HG03280 (cell line): ENCODE measurements at regions not wholly inside any gene's neighbourhood (a gene's known extent, or its start where the extent isn't known, plus 50 kb on each side); places are given as distances from the start of the nearest gene placed in this dataset.

Source experiments
- ATAC-seq: cut with Tn5 transposase; IDR thresholded peaks from one replicate; pipeline ENCODE4 v1.9.1; 2021; ENCODE audit warnings: mild to moderate bottlenecking, moderate library complexity; ENCODE audit not compliant: unreplicated experiment

DNA sequence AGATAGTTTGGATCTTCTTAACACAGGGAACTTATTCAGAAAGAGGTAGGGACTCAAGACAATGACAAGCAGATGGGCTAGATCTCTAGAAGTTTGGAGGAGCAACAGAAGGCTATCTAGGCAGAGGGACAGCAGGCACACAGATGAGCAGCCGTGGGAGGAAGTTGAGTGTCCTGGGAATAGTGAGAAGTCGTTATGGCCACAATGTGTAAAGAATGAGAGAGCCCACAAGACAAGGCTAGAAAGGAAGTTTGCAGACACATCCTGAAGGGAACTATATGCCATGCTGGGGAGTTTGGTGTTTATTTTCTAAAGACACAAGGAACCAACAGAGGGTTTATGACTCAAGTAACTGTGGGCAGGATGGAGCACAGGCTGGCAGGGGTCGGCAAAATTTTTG lies 160.6 kb downstream of the PALM2AKAP2 start:
- no peak for ATAC-seq

DNA sequence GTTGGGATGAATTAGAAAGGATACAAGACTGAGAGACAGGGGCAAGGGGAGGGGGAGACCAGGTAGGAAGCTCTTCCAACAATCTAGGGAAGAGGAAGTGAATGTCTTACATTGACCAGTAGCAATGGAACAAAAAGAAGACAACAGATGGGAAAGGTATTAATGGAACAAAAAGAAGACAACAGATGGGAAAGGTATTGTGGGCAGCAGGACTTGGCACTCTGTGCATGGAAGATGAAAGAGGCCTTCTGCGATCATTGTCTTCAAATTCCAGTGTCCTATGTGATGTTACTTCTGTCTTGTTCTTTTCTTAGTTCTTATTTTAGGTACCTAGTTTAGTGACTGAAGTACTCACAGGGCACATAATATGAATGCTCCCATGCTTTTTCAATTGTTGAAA lies 161.8 kb downstream of the PALM2AKAP2 start:
- no peak for ATAC-seq

DNA sequence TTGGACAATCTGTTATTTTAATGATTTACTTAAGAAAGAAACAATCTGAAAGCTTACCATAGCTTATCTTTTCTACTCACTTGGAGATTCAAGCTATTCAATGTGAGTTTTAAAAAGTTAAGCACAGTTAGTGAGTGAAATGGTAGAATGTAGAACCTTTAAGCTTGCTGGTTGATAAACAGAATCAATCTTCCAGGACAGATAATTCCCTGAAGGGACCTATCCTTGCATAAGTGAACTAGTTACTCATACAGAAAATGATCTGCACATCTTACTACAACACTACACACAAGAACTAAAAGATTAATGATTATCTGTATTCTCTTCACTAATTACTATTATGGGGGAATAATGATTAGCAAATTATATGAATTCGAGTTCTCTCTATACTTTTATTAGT lies 165.6 kb downstream of the PALM2AKAP2 start:
- no peak for ATAC-seq

DNA sequence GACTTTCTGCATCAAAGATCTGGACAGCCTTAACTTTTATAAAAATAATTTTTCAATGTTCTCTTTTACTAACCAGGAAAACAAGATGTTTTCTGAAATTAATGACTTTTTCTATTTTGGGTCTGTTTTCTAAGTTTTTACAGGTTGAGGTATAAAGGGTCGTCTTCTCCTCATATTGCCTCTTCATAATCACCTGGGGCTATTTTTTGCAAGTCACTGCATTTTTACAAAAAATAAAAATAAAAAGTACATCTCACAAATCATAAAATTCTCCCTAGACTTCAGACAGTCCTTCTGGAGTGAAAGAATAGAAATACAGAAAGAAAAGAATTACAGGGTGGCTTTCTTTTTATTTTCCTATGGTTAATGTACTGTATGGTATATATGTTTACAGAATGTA lies 168.5 kb downstream of the PALM2AKAP2 start:
- no peak for ATAC-seq

DNA sequence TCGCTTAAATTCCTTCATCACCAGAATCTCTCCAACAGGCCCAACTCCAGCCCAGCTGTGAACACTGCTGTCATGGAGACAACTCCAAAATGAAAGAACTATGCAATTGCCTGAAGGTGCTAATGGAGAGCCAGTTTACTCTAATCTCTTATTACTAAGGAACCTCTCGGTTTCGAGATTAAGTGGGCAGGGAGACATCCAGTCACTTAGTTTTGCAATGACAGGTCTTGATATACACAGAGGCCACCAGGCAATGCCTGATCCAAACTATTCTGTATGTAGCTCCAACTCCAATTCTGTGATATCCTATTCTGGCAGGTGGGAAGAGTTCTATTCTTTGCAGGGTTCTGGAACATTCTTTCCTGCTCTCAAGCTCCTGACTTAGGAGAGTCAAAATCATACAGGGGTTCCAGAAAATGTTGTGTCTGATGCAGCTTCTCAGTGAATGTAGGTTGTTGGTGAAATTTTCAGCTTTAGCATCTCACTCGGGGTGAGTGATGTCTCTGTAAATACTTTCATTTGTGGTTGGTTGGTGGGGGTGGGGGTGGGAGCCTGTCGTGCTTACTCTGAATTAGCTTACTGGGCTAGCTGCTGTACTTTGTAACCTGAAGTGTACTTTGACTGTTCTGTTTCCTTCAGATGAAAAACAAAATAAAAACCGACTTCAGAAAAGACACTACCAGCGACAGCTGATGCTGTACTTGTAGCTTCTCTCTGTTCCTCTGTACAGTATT lies 170.9 kb downstream of the PALM2AKAP2 start:
- peak; percentile 39 for ATAC-seq

DNA sequence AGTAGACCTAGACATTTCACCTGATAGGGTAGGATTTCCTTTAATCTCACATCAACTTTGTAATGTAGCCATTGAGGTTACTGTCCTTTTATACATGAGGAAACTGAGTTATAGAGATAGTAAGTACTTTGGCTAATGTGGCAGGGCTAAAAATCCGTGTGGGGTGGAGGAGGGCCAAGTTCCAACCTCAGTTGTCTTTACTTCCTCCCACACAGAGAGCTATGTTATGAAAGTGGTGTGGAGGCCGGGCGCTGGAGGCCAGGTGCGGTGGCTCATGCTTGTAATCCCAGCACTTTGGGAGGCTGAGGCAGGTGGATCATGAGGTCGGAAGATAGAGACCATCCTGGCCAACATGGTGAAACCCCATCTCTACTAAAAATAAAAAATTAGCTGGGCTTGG lies 173.3 kb downstream of the PALM2AKAP2 start:
- ATAC-seq: no peak

DNA sequence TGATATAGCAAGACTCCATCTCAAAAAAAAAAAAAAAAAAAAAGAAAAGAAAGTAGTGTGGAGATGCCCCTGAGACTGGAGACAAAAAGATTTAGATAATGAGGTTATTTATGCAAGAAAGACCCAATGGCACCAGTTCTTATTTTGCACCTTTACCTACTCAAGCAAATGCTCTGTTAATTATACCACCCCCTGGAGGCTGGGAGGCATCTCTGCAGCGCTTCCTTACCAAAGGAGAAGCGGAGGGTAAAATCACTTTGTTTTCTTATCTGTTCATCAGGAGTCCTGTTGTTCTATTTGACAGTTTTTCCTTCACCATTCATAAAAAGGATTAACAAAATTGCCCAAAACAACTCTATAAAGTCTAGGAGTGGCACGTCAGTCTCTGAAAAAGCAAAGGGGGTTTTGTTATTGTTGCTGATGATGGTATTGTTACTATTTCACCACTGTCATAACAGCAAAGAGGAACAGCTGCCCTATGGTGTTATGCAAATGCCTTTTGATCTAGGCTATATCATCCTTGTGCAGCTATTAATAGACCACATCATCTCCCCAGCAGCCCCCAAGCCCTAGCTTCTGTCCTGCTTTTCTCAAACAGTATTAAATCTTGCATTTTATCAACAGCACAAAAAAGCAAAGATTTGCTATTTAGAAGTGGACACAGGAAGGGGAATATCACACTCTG lies 174.0 kb downstream of the PALM2AKAP2 start:
- no peak for ATAC-seq

DNA sequence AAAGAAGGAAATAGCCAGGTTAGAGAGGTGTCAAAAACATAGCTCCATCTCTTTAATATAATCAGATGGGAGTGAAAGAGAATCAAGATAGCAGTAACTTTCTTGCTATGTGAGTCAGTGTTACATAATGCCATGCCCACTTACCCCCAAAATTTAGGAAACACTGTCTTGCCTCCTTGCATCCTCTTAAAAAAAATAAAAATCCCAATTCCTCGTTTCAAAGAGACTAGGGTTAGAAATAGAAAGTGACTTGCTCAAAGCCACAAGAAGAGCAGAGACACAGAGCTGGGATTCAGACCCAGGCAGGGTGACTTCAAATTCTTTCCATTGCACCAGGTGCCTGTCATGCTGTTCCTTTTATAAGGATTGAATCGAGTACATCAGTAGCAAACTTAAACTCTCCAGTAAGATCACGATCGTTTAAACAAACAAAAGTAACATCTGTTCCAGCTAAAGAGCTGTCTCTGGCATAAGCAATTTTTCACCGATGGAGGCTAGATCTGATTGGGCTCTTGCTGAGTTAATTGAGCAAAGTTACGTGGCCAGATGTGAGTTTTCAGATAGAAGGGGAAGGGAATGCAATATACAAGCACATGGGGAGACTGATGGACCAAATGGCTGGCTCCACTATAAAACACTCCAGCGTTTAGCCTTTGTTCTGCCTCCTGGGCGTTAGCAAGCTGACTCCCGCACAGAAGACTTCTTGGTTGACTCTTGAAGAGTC lies 176.9 kb downstream of the PALM2AKAP2 start:
- no peak for ATAC-seq

DNA sequence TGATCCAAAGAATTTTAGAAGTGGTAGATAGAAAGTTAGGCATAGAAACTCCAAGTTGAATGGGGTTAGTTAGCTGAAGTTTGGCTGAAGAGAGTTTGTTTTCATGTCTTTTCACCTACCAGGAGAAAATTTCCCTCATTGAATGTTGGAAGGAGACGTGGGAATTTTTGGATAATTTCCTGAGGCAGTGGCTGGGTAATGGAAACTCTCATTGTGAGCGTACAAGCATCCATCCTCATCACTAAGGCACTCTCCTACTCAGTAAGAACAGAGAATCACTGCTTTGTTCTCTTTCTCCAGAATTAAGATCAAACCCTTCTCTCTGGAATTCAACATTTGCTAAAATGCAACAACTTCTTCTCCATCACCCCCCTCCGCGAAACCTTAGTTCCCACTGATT lies 179.7 kb downstream of the PALM2AKAP2 start:
- ATAC-seq: no peak

DNA sequence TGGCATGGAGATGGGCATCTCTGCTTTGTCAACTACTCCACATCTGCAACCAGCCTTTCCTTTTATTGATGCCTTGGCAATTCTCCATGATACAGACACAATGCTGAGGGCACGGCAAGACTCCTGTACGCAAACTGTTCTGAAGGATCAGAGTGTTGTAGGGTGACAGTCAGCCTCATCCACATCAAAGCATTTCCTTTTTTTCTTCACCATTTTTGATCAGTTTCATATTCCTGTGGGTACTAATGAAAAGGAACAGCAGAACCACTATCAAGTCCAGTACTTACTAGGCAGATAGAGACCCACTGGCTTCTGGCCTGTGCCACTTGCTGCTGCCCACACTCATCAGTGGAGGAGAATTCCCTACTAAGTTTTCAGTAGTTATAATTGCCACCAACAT lies 181.6 kb downstream of the PALM2AKAP2 start:
- no peak for ATAC-seq

DNA sequence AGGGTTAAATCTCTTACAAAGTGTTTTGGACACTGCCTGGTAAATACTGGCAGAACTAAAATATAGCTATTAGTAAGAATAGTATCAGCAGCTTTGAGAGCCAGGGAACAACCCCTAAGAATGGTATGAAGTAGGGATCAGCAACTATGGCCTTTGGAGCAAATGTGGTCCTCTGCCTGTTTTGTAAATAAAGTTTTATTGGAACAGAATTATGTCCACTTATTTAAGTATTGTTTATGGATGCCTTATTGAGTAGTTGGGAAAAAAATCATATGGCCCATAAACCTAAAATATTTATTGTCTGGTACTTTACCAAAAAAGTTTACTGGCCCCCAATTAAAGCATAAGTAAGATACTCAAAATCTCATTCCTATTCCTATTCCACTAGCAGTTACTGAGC lies 182.2 kb downstream of the PALM2AKAP2 start:
- ATAC-seq: no peak

DNA sequence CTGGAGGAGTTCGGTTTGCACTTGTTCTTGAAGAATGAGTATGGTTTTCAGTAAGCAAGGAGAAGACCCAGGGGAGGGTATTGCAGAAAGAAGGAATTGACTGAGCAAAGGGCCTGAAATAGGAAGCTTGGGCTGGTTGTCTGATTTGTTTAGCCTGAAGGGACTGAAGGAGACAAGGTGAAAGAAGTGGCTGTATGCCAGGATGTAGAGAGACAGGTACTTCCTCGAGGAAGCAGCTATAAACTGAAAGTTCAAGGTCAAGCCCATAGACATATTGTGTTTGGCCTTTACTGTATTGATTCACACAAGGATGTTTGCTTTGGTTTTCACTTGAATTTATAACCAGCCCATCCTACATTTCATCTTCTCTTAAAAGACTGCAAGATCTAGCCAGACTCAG lies 183.1 kb downstream of the PALM2AKAP2 start:
- no peak for ATAC-seq

DNA sequence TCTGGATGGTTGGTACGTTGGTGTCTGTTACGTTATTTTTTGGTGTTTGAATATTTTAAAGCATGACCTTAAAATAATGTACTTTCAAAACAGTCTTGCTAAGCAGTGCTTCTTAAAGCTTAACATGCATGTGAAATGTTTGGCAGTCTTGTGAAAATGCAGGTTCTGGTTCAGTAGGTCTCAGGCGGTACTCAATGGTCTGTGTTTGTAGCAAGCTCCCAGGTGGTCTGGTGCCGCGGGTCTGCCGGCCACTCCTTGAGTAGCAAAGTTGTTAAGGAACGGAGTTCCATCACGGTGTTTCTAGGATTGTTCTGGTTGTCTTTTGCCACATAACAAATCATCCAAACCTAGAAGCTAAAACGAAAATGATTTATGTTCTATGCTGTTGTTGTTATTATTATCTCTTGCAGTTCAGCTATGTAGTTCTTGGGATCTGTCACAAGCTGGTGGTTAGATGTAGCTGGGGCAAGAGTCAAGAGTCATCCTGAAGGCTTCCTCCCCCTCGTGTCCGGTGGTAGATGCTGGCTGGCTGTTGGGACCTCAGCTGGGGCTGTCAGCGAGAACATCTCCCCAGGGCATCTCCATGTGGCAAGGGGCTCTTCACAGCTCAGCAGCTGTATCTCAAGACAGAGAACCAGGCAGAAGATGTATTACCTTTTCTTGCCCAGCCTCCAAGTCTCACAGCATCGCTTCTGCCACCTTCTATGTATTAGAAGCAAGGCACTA lies 186.8 kb downstream of the PALM2AKAP2 start:
- ATAC-seq: no peak

DNA sequence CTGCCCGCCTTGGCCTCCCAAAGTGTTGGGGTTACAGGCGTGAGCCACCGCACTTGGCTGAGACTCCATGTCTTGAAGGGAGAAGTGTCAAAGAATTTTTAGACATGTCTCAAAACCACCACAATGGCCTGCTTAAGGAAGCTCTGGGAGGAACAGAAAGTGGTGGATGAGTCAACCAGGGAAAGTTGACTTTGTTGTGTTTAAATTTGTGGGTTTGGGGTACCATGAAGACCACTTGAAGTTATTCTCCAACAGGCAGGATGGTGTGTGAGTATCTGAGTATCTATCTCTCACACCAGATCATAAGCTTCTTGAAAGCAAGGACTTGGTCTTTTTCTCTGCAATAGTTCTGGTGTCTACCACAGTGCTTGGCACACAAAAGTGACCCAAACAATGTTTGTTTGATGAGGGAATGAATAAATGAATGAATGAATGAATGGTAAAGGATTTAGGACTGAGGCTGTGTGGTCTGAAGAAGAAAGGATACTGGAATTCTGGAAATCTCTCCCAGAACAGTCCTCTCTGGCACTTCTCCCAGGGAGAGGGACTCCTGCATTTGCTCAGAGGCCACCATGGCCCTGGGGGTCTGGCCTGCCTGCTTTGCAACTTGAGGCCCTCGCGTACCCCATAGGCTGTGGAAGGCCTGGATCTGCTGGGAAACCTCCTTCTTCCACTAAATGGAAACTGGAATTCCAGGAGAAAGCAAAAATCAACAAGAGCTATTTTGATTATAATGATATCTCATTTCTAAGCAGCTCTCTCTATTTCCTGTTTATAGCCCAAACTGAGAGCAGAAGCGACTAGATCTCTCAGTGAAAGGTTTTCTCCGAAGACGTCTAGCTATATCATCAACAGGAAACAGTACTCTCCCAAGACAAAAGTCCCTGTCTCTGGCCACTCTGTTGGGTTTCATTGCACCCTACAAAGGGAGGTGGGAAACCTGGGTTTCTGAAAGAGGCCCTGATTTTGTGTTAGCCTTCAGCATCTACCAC lies 187.9 kb downstream of the PALM2AKAP2 start:
- peak; percentile 35 for ATAC-seq

DNA sequence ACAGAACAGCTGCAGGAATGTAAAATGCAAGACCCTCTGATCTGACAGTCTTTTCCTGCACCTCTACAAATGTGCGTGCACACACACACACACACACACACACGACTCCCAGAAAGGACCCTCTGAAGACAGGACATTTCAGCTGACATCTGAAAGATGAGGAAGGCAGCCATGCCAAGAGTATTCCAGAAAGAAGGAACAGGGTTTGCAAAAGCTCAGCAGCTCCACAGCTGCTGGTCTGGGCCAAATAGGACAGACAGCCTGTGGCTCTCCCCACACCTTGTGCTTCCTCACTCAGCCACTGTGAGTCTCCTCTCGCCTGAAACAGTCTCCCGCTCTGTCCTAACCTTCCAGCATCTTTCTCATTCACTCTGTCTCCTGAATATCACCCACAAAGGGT lies 189.0 kb downstream of the PALM2AKAP2 start:
- no peak for ATAC-seq

DNA sequence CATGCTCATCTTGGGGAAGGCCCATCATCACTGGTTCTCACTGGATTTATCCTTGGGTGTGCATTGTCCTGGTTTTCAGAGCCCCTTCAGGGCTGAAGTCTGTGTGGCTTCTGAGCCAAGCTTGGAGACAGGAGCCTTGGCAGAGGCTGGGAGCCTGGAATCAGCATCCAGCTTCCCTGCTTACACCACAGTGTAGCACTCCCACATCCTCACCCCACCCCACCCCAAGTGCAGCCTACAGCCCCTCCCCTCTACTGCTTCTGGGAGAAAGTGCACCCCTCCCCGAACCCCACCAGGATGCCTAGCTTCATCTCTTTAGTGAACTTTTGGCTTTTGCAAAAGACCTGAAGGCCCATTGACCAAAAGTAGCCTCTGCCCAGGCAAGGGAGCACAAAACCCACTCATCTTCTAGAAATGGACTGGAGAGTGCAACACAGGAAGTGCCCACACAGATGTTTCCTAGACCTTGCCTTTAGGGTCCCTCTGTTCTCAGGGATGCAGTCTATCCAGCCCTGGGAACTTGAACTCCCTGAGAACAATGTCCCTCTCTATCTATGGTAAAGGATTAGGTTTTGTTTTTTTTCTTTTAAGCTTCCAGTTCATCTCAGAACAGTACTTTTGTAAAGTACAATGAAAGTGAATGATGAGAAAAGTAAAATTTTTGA lies 189.7 kb downstream of the PALM2AKAP2 start:
- ATAC-seq: no peak

DNA sequence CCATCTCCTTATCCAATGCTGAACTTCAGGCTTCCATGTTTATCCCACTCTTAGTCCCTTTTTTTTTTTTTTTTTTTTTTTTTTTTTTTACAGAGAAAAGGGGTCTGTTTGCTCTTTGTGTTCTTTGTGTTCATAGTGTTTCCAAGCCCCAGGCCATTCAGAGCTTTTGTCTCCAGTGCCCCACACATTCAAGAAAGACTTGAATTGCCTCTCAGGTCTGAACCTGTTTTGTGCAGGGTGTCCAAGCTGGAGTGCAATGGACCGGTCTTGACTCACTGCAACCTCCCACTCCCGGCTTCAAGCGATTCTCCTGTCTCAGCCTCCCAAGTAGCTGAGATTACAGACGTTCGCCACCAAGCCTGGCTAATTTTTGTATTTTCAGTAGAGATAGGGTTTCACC lies 191.2 kb downstream of the PALM2AKAP2 start:
- no peak for ATAC-seq

DNA sequence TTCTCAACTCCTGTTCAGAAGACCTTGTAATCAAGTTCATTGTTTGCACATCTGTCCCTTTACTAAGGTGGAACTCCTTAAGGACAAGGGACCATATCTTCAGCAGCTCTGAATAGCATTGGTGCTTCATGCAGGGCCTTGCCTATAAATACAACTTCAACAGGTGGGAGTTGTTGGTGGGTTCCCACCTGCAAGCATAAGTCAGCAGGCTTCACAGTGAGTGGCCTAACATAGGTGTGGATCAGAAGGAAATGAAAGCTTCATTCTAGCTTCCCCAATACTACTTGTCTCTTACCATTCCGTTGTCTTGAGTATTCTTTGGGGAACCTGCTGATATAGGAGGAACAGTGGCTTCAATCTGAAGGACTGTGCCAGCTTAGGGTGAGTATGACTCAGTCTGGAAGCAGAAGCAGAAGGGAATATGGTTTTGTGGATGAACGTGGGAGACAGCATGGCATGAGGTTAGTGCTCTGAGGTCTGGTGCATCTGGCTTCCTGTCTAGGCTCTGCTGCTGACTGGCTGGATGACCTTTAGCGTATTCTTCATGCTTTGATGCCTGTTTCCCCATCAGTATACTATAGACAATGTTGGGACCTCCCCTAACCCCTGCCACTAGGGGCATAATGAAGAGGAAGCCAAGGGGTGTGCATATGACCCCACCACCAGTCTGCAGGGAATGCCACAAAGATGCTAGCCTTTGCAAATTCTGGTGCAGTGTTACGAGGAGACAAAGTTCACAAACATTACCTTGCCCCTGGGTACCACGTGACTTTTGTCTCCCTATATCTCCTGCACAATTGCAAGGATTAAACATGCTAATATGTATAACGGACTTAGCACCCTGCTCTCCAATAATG lies 192.3 kb downstream of the PALM2AKAP2 start:
- ATAC-seq: peak; percentile 39

DNA sequence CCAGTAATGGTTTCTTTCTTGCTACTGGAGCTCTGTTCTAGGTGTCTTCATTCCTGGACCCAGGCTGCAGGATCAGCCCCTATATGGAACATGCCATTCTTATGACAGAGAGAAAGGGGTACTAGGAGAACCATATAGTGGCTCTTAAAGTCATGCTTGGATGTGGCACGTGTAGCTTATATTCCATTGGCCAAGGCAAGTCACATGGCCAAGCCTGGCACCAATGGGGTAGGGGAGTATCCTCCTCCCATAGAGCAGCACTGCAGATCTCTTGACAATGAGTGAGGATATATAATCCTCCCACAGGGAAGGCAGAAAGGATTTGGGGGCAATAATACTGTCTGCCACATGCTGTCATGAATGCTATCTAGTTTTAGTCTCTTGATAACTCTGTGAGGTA lies 193.3 kb downstream of the PALM2AKAP2 start:
- ATAC-seq: no peak
